Mucosa of rectum (tissue), 2 donors: ENCODE measurements at regions not wholly inside any gene's neighbourhood (a gene's known extent, or its start where the extent isn't known, plus 50 kb on each side); places are given as distances from the start of the nearest gene placed in this dataset.
"Not testable (repeated sequence)": the region's sequence is repeated elsewhere in the genome, so short reads cannot be mapped to it uniquely, and the experiment has no call there.

Experiments used
- H3K27ac ChIP-seq, 2 donors: one replicate each; pipeline ENCODE4 v1.7.0; 2013; ENCODE audit warnings: inconsistent platforms in 2 of 2, low read depth in 2 of 2, low read length in 2 of 2
- H3K27me3 ChIP-seq, 2 donors: one replicate each; pipeline ENCODE4 v1.7.0; 2013; ENCODE audit warnings: low read length in 2 of 2; ENCODE audit not compliant: control insufficient read depth in 2 of 2, insufficient read depth in 2 of 2
- H3K36me3 ChIP-seq, 2 donors: one replicate each; pipeline ENCODE4 v1.7.0; 2013; ENCODE audit warnings: low read length in 2 of 2; ENCODE audit not compliant: control insufficient read depth in 2 of 2, insufficient read depth in 2 of 2
- H3K4me1 ChIP-seq, 2 donors: one replicate each; pipeline ENCODE4 v1.7.0; 2013; ENCODE audit warnings: low read length in 2 of 2, mild to moderate bottlenecking in 1 of 2; ENCODE audit not compliant: control insufficient read depth in 2 of 2, insufficient read depth in 2 of 2
- H3K4me3 ChIP-seq, 2 donors: one replicate each; pipeline ENCODE4 v1.7.0; 2013; ENCODE audit warnings: low read length in 2 of 2
- H3K9ac ChIP-seq, 2 donors: one replicate each; pipeline ENCODE4 v1.7.0; 2013; ENCODE audit warnings: low read length in 2 of 2, low read depth in 1 of 2, mild to moderate bottlenecking in 1 of 2
- H3K9me3 ChIP-seq, 2 donors: one replicate each; pipeline ENCODE4 v1.7.0; 2013; ENCODE audit warnings: low read length in 2 of 2; ENCODE audit not compliant: control insufficient read depth in 2 of 2
- donor health status: healthy.
- donor health status: Normal muscosa, but diverticular disease.

GRCh38 chr4:79163981-79164490 is 161.8 kb downstream of the NAA11 start:
- Histone ChIP-seq H3K27me3 (no peaks in the 10 kb centered on the region), H3K4me1 (no peaks in the 10 kb centered on the region), H3K27ac (no peak overlapping the region), H3K9ac (no peak overlapping the region), H3K36me3 (no peaks in the 10 kb centered on the region), H3K9me3 (no peaks in the 10 kb centered on the region), H3K4me3 (no peak overlapping the region)

DNA sequence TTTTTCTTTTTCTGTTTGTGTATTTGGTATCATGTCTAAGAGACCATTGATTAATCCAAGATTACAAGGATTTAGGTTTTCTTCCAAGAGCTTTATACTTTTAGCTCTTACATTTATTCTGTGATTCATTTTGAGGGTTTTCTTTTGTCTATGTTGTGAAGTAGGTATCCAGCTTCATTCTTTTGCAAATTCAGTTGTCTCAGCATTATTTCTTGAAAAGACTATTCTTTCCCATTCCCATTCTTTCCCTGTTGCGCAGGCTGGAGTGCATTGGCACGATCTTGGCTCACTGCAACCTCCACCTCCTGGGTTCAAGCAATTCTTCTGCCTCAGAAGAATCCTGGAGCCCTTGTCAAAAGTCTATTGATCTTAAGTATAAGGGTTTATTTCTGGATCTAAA is 164.9 kb downstream of the NAA11 start:
- Histone ChIP-seq H3K36me3 (no peaks in the 10 kb centered on the region), H3K9me3 (no peaks in the 10 kb centered on the region), H3K27me3 (no peaks in the 10 kb centered on the region), H3K27ac (no peak overlapping the region), H3K4me1 (no peaks in the 10 kb centered on the region), H3K9ac (no peak overlapping the region), H3K4me3 (no peak overlapping the region)

DNA sequence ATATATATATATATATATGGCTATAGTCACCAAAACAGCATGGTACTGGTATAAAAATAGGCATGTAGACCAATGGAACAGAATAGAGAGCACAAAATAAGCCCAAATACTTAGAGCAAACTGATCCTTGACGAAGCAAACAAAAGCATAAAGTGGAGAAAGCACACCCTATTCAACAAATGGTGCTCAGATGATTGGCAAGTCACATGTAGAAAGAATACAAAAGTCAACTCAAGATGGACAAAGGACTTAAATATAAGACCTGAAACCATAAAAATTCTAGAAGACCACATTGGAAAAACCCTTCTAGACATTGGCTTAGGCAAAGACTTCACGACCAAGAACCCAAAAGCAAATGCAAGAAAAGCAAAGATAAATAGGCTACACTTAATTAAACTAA is 167.2 kb downstream of the NAA11 start:
- H3K9me3 ChIP-seq, H3K36me3 ChIP-seq, H3K4me3 ChIP-seq, H3K27me3 ChIP-seq, H3K4me1 ChIP-seq, H3K27ac ChIP-seq, H3K9ac ChIP-seq: not testable (repeated sequence)

- H3K9me3 ChIP-seq: no peaks in the 10 kb centered on the region
- no peaks in the 10 kb centered on the region for H3K4me1 ChIP-seq
- H3K9ac ChIP-seq: no peak overlapping the region
- no peaks in the 10 kb centered on the region for H3K27me3 ChIP-seq
- no peak overlapping the region for H3K27ac ChIP-seq
- no peaks in the 10 kb centered on the region for H3K36me3 ChIP-seq
- no peak overlapping the region for H3K4me3 ChIP-seq
These were observed 170.5 kb downstream of the NAA11 start for GRCh38 chr4:79155336-79155735.

GRCh38 chr4:79150820-79151416 is 174.9 kb downstream of the NAA11 start:
- H3K4me1 ChIP-seq: no peaks in the 10 kb centered on the region
- no peaks in the 10 kb centered on the region for H3K9me3 ChIP-seq
- no peaks in the 10 kb centered on the region for H3K27me3 ChIP-seq
- no peaks in the 10 kb centered on the region for H3K36me3 ChIP-seq
- H3K4me3 ChIP-seq: no peak overlapping the region
- H3K27ac ChIP-seq: no peak overlapping the region
- H3K9ac ChIP-seq: no peak overlapping the region

DNA sequence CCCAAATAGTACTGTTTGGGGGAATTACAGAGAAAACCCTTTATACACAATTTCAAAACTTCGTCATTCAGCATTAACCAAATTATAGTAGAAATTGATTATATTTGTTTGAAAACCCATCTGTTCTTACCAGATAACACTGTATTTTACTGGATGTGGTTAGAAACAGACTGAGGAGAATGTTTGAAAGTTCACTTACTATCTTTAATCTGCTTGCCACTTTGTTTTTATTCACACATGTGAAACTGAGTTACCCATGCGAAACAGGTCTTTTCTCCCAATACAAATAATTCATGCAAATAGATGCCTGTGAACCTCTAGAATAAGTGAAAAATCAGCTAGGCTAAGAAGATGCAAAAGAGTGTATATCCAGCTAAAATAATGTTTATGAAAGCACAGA is 177.5 kb downstream of the NAA11 start:
- H3K9ac ChIP-seq: no peak overlapping the region
- H3K27me3 ChIP-seq: no peaks in the 10 kb centered on the region
- H3K4me3 ChIP-seq: no peak overlapping the region
- no peaks in the 10 kb centered on the region for H3K36me3 ChIP-seq
- H3K27ac ChIP-seq: no peak overlapping the region
- no peaks in the 10 kb centered on the region for H3K4me1 ChIP-seq
- peaks cover 0 to 2% of the 10 kb centered on the region in 2 donors for H3K9me3 ChIP-seq

- H3K9me3 ChIP-seq: peaks cover 0 to 2% of the 10 kb centered on the region in 2 donors
- no peaks in the 10 kb centered on the region for H3K36me3 ChIP-seq
- H3K4me3 ChIP-seq: no peak overlapping the region
- H3K27me3 ChIP-seq: no peaks in the 10 kb centered on the region
- H3K27ac ChIP-seq: no peak overlapping the region
- H3K9ac ChIP-seq: no peak overlapping the region
- no peaks in the 10 kb centered on the region for H3K4me1 ChIP-seq
These were observed 178.6 kb downstream of the NAA11 start for GRCh38 chr4:79147251-79147650.

DNA sequence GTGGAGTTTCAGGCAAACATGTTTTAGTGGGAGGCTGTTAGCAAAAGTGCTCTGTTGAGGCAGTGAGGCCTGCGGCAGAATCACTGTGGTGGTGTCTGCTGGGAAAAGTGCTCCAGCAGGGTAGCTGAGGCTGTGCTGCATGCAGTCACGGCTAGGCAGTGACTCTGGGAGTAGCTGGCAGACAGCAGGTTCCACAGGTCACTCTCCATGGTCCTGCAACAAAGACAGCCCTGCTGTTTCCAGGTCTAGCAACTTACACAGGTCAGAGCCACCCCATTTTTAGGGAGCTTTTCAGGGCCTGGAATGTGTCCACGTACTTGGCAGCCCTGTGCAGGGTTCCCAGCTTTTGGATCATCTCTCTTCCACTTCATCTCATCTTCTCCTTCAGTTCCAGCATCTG is 184.3 kb downstream of the NAA11 start:
- Histone ChIP-seq H3K27ac (no peak overlapping the region), H3K36me3 (no peaks in the 10 kb centered on the region), H3K4me3 (no peak overlapping the region), H3K4me1 (no peaks in the 10 kb centered on the region), H3K9me3 (peaks cover 0 to 2% of the 10 kb centered on the region in 2 donors), H3K9ac (no peak overlapping the region), H3K27me3 (no peaks in the 10 kb centered on the region)

DNA sequence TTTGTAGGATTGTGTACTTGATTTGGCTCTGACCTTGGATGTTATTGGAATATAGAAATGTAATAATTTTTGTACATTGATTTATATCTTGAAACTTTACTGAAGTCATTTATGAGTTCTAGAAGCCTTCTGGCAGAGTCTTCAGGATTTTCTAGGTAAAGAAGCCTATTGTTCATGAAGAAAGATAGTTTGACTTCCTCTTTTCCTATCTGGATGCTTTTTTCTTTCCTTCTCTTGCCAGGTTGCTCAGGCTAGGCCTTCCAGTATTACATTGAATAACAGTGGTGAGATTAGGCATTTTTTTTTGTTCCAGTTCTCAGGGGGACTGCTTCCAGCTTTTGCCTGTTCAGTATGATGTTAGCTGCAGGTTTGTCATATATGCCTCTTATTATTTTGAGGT is 191.1 kb downstream of the NAA11 start:
- no peaks in the 10 kb centered on the region for H3K9me3 ChIP-seq
- no peak overlapping the region for H3K27ac ChIP-seq
- no peak overlapping the region for H3K9ac ChIP-seq
- H3K36me3 ChIP-seq: no peaks in the 10 kb centered on the region
- H3K27me3 ChIP-seq: no peaks in the 10 kb centered on the region
- no peaks in the 10 kb centered on the region for H3K4me1 ChIP-seq
- H3K4me3 ChIP-seq: no peak overlapping the region

DNA sequence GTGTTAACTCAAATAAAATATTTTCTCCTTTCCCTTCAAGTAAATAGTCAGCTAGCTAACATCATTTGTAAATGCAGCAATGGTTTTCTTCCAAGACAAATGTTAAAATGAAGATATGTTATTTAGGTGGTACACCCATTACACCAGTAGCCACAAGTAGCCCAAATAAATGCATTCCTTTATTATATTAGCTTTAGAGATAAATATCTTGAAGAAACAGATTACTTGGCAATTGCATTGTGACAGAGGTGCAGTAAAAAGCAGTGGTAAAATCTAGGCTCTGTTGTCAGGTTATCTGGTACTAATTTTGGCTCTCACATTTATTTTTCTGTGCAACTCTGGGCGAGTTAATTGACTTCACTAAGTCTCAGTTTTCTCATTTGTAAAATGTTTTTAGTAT is 193.0 kb downstream of the NAA11 start:
- Histone ChIP-seq H3K4me1 (no peaks in the 10 kb centered on the region), H3K4me3 (no peak overlapping the region), H3K9me3 (no peaks in the 10 kb centered on the region), H3K9ac (no peak overlapping the region), H3K27ac (no peak overlapping the region), H3K27me3 (no peaks in the 10 kb centered on the region), H3K36me3 (no peaks in the 10 kb centered on the region)
